Panc1 (cell line): ENCODE measurements at regions not wholly inside any gene's neighbourhood (a gene's known extent, or its start where the extent isn't known, plus 50 kb on each side); places are given as distances from the start of the nearest gene placed in this dataset.

ENCODE experiments used
- POLR2AphosphoS5 ChIP-seq: IDR thresholded peaks from 2 replicates; pipeline ENCODE4 v1.6.1; 2012; ENCODE audit warnings: mild to moderate bottlenecking, low read depth, low read length, moderate library complexity
- SIN3A ChIP-seq: IDR thresholded peaks from 2 replicates; pipeline ENCODE4 v1.6.1; 2012; ENCODE audit warnings: low read depth, mild to moderate bottlenecking, low read length, moderate library complexity, borderline replicate concordance; ENCODE audit not compliant: insufficient read depth
- TCF7L2 ChIP-seq: IDR thresholded peaks from 2 replicates; pipeline ENCODE4 v1.6.1; 2011; ENCODE audit warnings: mild to moderate bottlenecking, low read depth, low read length, inconsistent platforms
- TF ChIP-seq, protein P1 (sequence below): fragments of 450-650 bp; IDR thresholded peaks from 2 replicates; pipeline ENCODE4 v1.5.1; 2017; ENCODE audit warnings: mild to moderate bottlenecking
- TF ChIP-seq, protein P2 (sequence below), 2 experiments: IDR thresholded peaks; 2 replicates each; pipeline ENCODE4 v1.6.1; 2011 to 2012; ENCODE audit warnings: low read depth in 2 of 2, control low read depth in 1 of 2, low read length in 1 of 2, mild to moderate bottlenecking in 1 of 2, moderate library complexity in 1 of 2; ENCODE audit not compliant: insufficient read depth in 1 of 2

DNA sequence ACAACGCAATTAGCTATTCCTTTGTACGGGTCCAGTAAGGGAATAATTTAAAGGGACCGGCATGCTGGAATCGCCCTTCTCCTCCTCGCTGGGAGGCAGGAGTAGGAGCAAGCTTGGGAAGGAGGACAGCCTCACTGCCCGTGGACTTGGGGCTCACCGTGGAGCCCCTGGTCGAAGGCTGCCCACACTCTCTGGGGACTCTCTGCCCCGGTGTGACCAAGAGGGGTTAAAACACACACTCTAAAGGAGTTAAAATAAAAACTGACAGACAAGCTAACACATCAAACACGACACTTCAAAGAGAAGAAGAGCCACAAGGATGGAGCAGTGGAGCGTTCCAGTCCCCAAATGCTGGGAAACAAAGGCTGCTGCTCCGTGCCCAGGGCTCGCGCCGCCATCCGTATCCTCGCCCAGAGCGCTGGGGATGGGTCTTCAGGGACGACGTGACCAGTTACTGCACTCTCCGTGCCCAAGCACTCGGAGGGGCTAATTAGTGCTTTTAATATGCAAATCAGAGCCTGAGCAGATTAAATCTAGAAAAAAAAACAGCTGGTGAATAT, 123.3 kb downstream of the PAPOLA start:
- TF ChIP-seq, protein P1, sequence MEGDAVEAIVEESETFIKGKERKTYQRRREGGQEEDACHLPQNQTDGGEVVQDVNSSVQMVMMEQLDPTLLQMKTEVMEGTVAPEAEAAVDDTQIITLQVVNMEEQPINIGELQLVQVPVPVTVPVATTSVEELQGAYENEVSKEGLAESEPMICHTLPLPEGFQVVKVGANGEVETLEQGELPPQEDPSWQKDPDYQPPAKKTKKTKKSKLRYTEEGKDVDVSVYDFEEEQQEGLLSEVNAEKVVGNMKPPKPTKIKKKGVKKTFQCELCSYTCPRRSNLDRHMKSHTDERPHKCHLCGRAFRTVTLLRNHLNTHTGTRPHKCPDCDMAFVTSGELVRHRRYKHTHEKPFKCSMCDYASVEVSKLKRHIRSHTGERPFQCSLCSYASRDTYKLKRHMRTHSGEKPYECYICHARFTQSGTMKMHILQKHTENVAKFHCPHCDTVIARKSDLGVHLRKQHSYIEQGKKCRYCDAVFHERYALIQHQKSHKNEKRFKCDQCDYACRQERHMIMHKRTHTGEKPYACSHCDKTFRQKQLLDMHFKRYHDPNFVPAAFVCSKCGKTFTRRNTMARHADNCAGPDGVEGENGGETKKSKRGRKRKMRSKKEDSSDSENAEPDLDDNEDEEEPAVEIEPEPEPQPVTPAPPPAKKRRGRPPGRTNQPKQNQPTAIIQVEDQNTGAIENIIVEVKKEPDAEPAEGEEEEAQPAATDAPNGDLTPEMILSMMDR, result no peak
- TF ChIP-seq, protein P2, sequence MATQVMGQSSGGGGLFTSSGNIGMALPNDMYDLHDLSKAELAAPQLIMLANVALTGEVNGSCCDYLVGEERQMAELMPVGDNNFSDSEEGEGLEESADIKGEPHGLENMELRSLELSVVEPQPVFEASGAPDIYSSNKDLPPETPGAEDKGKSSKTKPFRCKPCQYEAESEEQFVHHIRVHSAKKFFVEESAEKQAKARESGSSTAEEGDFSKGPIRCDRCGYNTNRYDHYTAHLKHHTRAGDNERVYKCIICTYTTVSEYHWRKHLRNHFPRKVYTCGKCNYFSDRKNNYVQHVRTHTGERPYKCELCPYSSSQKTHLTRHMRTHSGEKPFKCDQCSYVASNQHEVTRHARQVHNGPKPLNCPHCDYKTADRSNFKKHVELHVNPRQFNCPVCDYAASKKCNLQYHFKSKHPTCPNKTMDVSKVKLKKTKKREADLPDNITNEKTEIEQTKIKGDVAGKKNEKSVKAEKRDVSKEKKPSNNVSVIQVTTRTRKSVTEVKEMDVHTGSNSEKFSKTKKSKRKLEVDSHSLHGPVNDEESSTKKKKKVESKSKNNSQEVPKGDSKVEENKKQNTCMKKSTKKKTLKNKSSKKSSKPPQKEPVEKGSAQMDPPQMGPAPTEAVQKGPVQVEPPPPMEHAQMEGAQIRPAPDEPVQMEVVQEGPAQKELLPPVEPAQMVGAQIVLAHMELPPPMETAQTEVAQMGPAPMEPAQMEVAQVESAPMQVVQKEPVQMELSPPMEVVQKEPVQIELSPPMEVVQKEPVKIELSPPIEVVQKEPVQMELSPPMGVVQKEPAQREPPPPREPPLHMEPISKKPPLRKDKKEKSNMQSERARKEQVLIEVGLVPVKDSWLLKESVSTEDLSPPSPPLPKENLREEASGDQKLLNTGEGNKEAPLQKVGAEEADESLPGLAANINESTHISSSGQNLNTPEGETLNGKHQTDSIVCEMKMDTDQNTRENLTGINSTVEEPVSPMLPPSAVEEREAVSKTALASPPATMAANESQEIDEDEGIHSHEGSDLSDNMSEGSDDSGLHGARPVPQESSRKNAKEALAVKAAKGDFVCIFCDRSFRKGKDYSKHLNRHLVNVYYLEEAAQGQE (IDR thresholded peaks at IDR 0.05; ENCODE audit: insufficient read depth in 1 of 2, low read depth in 2 of 2, low read length in 1 of 2), result no peak
- TF ChIP-seq TCF7L2 (no peak), POLR2AphosphoS5 (no peak), SIN3A (no peak)
